IMR-90 (cell line): ENCODE measurements at regions not wholly inside any gene's neighbourhood (a gene's known extent, or its start where the extent isn't known, plus 50 kb on each side); places are given as distances from the start of the nearest gene placed in this dataset.

ENCODE experiments used
- ATAC-seq: fragments of 200-7000 bp; cut with Tn5 transposase; 2 replicates; pipeline ENCODE4 v1.9.1; 2020; ENCODE audit warnings: low read depth, mild to moderate bottlenecking, moderate library complexity
- BruUV-seq: library from RNA; stranded (reverse); fragments of 400-500 nt; replicated peaks from 2 replicates; lab custom pipeline; 2021; lab: Mats Ljungman, UMichigan
- CTCF ChIA-PET: fragments of 300-600 bp; formaldehyde crosslinking; extraction: SDS; loops from one replicate; lab custom pipeline; 2021; ENCODE audit warnings: antibody characterized with exemption; lab: Yijun Ruan, JAX
- POLR2A ChIA-PET: fragments of 300-600 bp; sonication (Branson Sonifier 250); formaldehyde crosslinking; loops from one replicate; lab custom pipeline; 2022; ENCODE audit warnings: antibody characterized with exemption; ENCODE audit not compliant: unreplicated experiment; lab: Charles Lee
- DNase-seq: peaks from one replicate; pipeline ENCODE4 v3.0.0; 2013
- H2AFZ ChIP-seq: replicated peaks from 2 replicates; pipeline ENCODE3; 2013; ENCODE audit warnings: low read length, mild to moderate bottlenecking; ENCODE audit not compliant: poor library complexity
- H2AK5ac ChIP-seq: 2 replicates; pipeline ENCODE4 v1.6.1; 2013; ENCODE audit warnings: low read depth, low read length, inconsistent platforms
- H2AK9ac ChIP-seq: replicated peaks from 2 replicates; pipeline ENCODE3; 2013; ENCODE audit warnings: mild to moderate bottlenecking, low read depth, low read length, moderate library complexity; ENCODE audit not compliant: poor library complexity
- H2BK120ac ChIP-seq: 2 replicates; pipeline ENCODE4 v1.6.1; 2013; ENCODE audit warnings: low read depth, low read length, inconsistent platforms
- H2BK15ac ChIP-seq: 3 replicates; pipeline ENCODE4 v1.6.1; 2013; ENCODE audit warnings: low read depth, low read length, inconsistent platforms
- H2BK20ac ChIP-seq: 2 replicates; pipeline ENCODE4 v1.6.1; 2013; ENCODE audit warnings: low read depth, mild to moderate bottlenecking, inconsistent platforms, low read length, moderate library complexity
- H2BK5ac ChIP-seq: 2 replicates; pipeline ENCODE4 v1.6.1; 2013; ENCODE audit warnings: mild to moderate bottlenecking, low read depth, low read length, inconsistent platforms; ENCODE audit not compliant: poor library complexity, severe bottlenecking
- H3K14ac ChIP-seq: replicated peaks from 2 replicates; pipeline ENCODE4 v1.6.1; 2013; ENCODE audit warnings: low read depth, low read length, inconsistent platforms
- H3K18ac ChIP-seq: 2 replicates; pipeline ENCODE4 v1.6.1; 2013; ENCODE audit warnings: low read depth, low read length, control low read depth
- H3K23ac ChIP-seq: 2 replicates; pipeline ENCODE4 v1.6.1; 2013; ENCODE audit warnings: low read depth, low read length, inconsistent platforms
- H3K27ac ChIP-seq: 2 replicates; pipeline ENCODE4 v1.5.1; 2013; ENCODE audit warnings: mild to moderate bottlenecking, control low read depth, low read length; ENCODE audit not compliant: insufficient read depth
- H3K27me3 ChIP-seq: 2 replicates; pipeline ENCODE4 v1.6.1; 2013; ENCODE audit warnings: low read length; ENCODE audit not compliant: control insufficient read depth, insufficient read depth
- H3K36me3 ChIP-seq: 2 replicates; pipeline ENCODE4 v1.6.1; 2013; ENCODE audit warnings: low read length, mixed read lengths; ENCODE audit not compliant: control insufficient read depth, insufficient read depth
- H3K4ac ChIP-seq: 2 replicates; pipeline ENCODE4 v1.6.1; 2013; ENCODE audit warnings: low read depth, low read length, inconsistent platforms
- H3K4me1 ChIP-seq: 2 replicates; pipeline ENCODE4 v1.6.1; 2013; ENCODE audit warnings: low read length, mixed read lengths; ENCODE audit not compliant: control insufficient read depth, insufficient read depth
- H3K4me2 ChIP-seq: 2 replicates; pipeline ENCODE4 v1.6.1; 2013; ENCODE audit warnings: low read depth, mild to moderate bottlenecking, control low read depth, low read length, moderate library complexity
- H3K4me3 ChIP-seq: 2 replicates; pipeline ENCODE4 v1.5.1; 2013; ENCODE audit warnings: low read depth, mild to moderate bottlenecking, control low read depth, low read length, moderate library complexity; ENCODE audit not compliant: insufficient read depth
- H3K56ac ChIP-seq: 2 replicates; pipeline ENCODE4 v1.6.1; 2013; ENCODE audit warnings: low read length, inconsistent platforms; ENCODE audit not compliant: insufficient read depth; ENCODE audit errors: extremely low read depth
- H3K79me1 ChIP-seq, 2 experiments: 2 replicates each; pipeline ENCODE4 v1.6.1; 2013; ENCODE audit warnings: low read length in 2 of 2, inconsistent platforms in 1 of 2, low read depth in 1 of 2
- H3K9ac ChIP-seq: 2 replicates; pipeline ENCODE4 v1.6.1; 2013; ENCODE audit warnings: low read depth, low read length, control low read depth
- H3K9me1 ChIP-seq: 2 replicates; pipeline ENCODE4 v1.6.1; 2013; ENCODE audit warnings: low read length, inconsistent platforms; ENCODE audit not compliant: insufficient read depth
- H3K9me3 ChIP-seq: 2 replicates; pipeline ENCODE4 v1.6.1; 2013; ENCODE audit warnings: low read length; ENCODE audit not compliant: control insufficient read depth, insufficient read depth
- H4K20me1 ChIP-seq: 2 replicates; pipeline ENCODE4 v1.6.1; 2013; ENCODE audit warnings: low read length, inconsistent platforms; ENCODE audit not compliant: insufficient read depth
- H4K5ac ChIP-seq: 2 replicates; pipeline ENCODE4 v1.6.1; 2013; ENCODE audit warnings: mild to moderate bottlenecking, low read depth, low read length, control low read depth
- H4K8ac ChIP-seq, 2 experiments: 2 replicates each; pipeline ENCODE4 v1.6.1; 2013; ENCODE audit warnings: low read depth in 2 of 2, low read length in 2 of 2, control low read depth in 1 of 2, inconsistent platforms in 1 of 2
- H4K91ac ChIP-seq: 2 replicates; pipeline ENCODE4 v1.6.1; 2013; ENCODE audit warnings: low read depth, low read length, inconsistent platforms; ENCODE audit not compliant: insufficient read depth
- BHLHE40 ChIP-seq: fragments of 150-350 bp; IDR thresholded peaks from 2 replicates; pipeline ENCODE4 v1.6.1; 2016; ENCODE audit warnings: mild to moderate bottlenecking, low read depth, low read length
- CEBPB ChIP-seq: IDR thresholded peaks from 2 replicates; pipeline ENCODE4 v1.6.1; 2012; ENCODE audit warnings: low read depth, low read length, improper control_type of control experiment
- CHD1 ChIP-seq: IDR thresholded peaks from 2 replicates; pipeline ENCODE4 v1.6.1; 2012; ENCODE audit warnings: low read depth, low read length, improper control_type of control experiment
- CTCF ChIP-seq: conservative IDR thresholded peaks from 2 replicates; pipeline ENCODE4 v1.5.1; 2012; ENCODE audit warnings: mild to moderate bottlenecking, low read depth, low read length, improper control_type of control experiment
- FOS ChIP-seq: fragments of 150-350 bp; IDR thresholded peaks from 2 replicates; pipeline ENCODE4 v1.6.1; 2016; ENCODE audit warnings: low read depth, low read length
- MAFK ChIP-seq: IDR thresholded peaks from 2 replicates; pipeline ENCODE4 v1.6.1; 2012; ENCODE audit warnings: low read depth, low read length, improper control_type of control experiment
- MAZ ChIP-seq: IDR thresholded peaks from 2 replicates; pipeline ENCODE4 v1.6.1; 2012; ENCODE audit warnings: low read depth, mild to moderate bottlenecking, low read length, improper control_type of control experiment, moderate library complexity, borderline replicate concordance
- MXI1 ChIP-seq: IDR thresholded peaks from 2 replicates; pipeline ENCODE4 v1.6.1; 2012; ENCODE audit warnings: low read depth, mild to moderate bottlenecking, low read length, moderate library complexity, borderline replicate concordance
- NFE2L2 ChIP-seq: fragments of 150-350 bp; IDR thresholded peaks from 2 replicates; pipeline ENCODE4 v1.6.1; 2016; ENCODE audit warnings: low read depth, mild to moderate bottlenecking, low read length
- POLR2A ChIP-seq: IDR thresholded peaks from 2 replicates; pipeline ENCODE4 v1.6.1; 2012; ENCODE audit warnings: mild to moderate bottlenecking, low read depth, low read length
- RAD21 ChIP-seq: IDR thresholded peaks from 2 replicates; pipeline ENCODE4 v1.6.1; 2012; ENCODE audit warnings: low read length, improper control_type of control experiment
- RCOR1 ChIP-seq: IDR thresholded peaks from 2 replicates; pipeline ENCODE4 v1.6.1; 2012; ENCODE audit warnings: mild to moderate bottlenecking, low read length, improper control_type of control experiment; ENCODE audit not compliant: insufficient replicate concordance
- RFX5 ChIP-seq: IDR thresholded peaks from 2 replicates; pipeline ENCODE4 v1.8.0; 2012; ENCODE audit warnings: low read depth, mild to moderate bottlenecking, low read length, moderate library complexity
- SMC3 ChIP-seq: fragments of 150-350 bp; IDR thresholded peaks from 2 replicates; pipeline ENCODE4 v1.6.1; 2016; ENCODE audit warnings: low read depth, mild to moderate bottlenecking, antibody characterized with exemption, low read length, moderate library complexity
- WGBS, 2 experiments: methylation state at CpG; one replicate each; pipeline versions ENCODE4 v1.1.5 to v1.1.7; 2013; ENCODE audit warnings: missing lambda C conversion rate in 2 of 2; ENCODE audit not compliant: insufficient read length in 1 of 2; ENCODE audit errors: extremely low coverage in 2 of 2; 5-methylcytosine and 5-hydroxymethylcytosine counted together
- dilution Hi-C: fragments of 300-500 bp; cut with HindIII; formaldehyde crosslinking; loops from one replicate; pipeline ENCODE4 v1.14.3; 2018; ENCODE audit warnings: low sequenced_read_pairs; ENCODE audit not compliant: unreplicated experiment
- in situ Hi-C: fragments of 300-500 bp; cut with MboI; formaldehyde crosslinking; loops from 3 replicates; pipeline ENCODE4 v1.14.3; 2019; ENCODE audit warnings: low sequenced_read_pairs, inconsistent platforms, mixed read lengths
- intact Hi-C: fragments of 100-400 bp; cut with micrococcal nuclease; formaldehyde crosslinking; loops from 2 replicates; pipeline ENCODE4 v1.10.0; 2022
- TF ChIP-seq, protein P1 (sequence below): fragments of 150-350 bp; IDR thresholded peaks from 2 replicates; pipeline ENCODE4 v1.6.1; 2017; ENCODE audit warnings: mild to moderate bottlenecking, antibody characterized with exemption, low read length, low read depth
- TF ChIP-seq, protein P2 (sequence below): fragments of 150-350 bp; IDR thresholded peaks from 2 replicates; pipeline ENCODE4 v1.6.1; 2016; ENCODE audit warnings: low read depth, mild to moderate bottlenecking, low read length, moderate library complexity, borderline replicate concordance

GRCh38 chr12:73372856-73373255, 1100.7 kb downstream of the TRHDE start:
- ATAC-seq (no peak), DNase-seq (no peak)
- Histone ChIP-seq H3K36me3 (no peaks in the 10 kb centered on the region), H3K14ac (no peak overlapping the region), H3K18ac (no peak overlapping the region), H3K27ac (no peak overlapping the region), H4K8ac (no peak overlapping the region), H3K9me1 (no peaks in the 10 kb centered on the region), H2BK5ac (no peak overlapping the region), H4K5ac (no peak overlapping the region), H3K4ac (no peak overlapping the region), H4K91ac (no peak overlapping the region), H3K27me3 (no peaks in the 10 kb centered on the region), H2AK5ac (no peak overlapping the region), H3K56ac (no peak overlapping the region), H2AK9ac (no peak overlapping the region), H2AFZ (no peak overlapping the region), H2BK120ac (no peak overlapping the region), H4K20me1 (no peaks in the 10 kb centered on the region), H2BK15ac (no peak overlapping the region), H3K23ac (no peak overlapping the region), H3K79me1 (no peaks in the 10 kb centered on the region), H3K9ac (no peak overlapping the region), H2BK20ac (no peak overlapping the region), H3K4me2 (no peak overlapping the region), H3K4me3 (no peak overlapping the region), H3K9me3 (no peaks in the 10 kb centered on the region), H3K4me1 (no peaks in the 10 kb centered on the region)
- no peak for TF ChIP-seq MAFK
- no peak for TF ChIP-seq CHD1
- no peak for TF ChIP-seq NFE2L2
- no peak for TF ChIP-seq MAZ
- TF ChIP-seq RAD21 = no peak
- no peak for TF ChIP-seq RFX5
- TF ChIP-seq SMC3 = no peak
- no peak for TF ChIP-seq CTCF
- TF ChIP-seq POLR2A = no peak
- TF ChIP-seq, protein P1, sequence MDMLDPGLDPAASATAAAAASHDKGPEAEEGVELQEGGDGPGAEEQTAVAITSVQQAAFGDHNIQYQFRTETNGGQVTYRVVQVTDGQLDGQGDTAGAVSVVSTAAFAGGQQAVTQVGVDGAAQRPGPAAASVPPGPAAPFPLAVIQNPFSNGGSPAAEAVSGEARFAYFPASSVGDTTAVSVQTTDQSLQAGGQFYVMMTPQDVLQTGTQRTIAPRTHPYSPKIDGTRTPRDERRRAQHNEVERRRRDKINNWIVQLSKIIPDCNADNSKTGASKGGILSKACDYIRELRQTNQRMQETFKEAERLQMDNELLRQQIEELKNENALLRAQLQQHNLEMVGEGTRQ = no peak
- TF ChIP-seq RCOR1 = no peak
- TF ChIP-seq FOS = no peak
- TF ChIP-seq BHLHE40 = no peak
- no peak for TF ChIP-seq CEBPB
- TF ChIP-seq MXI1 = no peak
- TF ChIP-seq, protein P2, sequence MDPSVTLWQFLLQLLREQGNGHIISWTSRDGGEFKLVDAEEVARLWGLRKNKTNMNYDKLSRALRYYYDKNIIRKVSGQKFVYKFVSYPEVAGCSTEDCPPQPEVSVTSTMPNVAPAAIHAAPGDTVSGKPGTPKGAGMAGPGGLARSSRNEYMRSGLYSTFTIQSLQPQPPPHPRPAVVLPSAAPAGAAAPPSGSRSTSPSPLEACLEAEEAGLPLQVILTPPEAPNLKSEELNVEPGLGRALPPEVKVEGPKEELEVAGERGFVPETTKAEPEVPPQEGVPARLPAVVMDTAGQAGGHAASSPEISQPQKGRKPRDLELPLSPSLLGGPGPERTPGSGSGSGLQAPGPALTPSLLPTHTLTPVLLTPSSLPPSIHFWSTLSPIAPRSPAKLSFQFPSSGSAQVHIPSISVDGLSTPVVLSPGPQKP = no peak
- ChIA-PET POLR2A (no interaction called here), CTCF (no interaction called here)
- in situ Hi-C loops = no loop called here
- intact Hi-C loops = no loop called here
- no CpG with 5 or more reads among the region's 1 CpG for WGBS, 2 experiments
- BruUV-seq = no TSS peak
- dilution Hi-C loops = no loop called here
